Stimulated activated effector memory CD8-positive, alpha-beta T cell treated with anti-CD3 and anti-CD28 coated beads, Interleukin-12 subunit alpha, Interleukin-12 subunit beta, amount 100 ng/mL, for 72 hours (primary cell): ENCODE measurements at regions not wholly inside any gene's neighbourhood (a gene's known extent, or its start where the extent isn't known, plus 50 kb on each side); places are given as distances from the start of the nearest gene placed in this dataset.
A peak's percentile ranks its signal among the peaks of the same experiment; 100 is the strongest.

Experiments used
- ATAC-seq: fragments of 150-1000 bp; cut with Tn5 transposase; 2 replicates; pipeline ENCODE4 v1.10.0; 2021
- DNase-seq, 2 donors: peaks; one replicate each; pipeline ENCODE4 v3.0.0; 2021 to 2022; ENCODE audit warnings: low spot score in 2 of 2
- H3K27ac Mint-ChIP-seq: one replicate; pipeline ENCODE4 v1.8.0; 2022; ENCODE audit warnings: mild to moderate bottlenecking, mixed read lengths
- H3K36me3 Mint-ChIP-seq: one replicate; pipeline ENCODE4 v1.8.0; 2022; ENCODE audit warnings: mild to moderate bottlenecking, mixed read lengths
- H3K4me1 Mint-ChIP-seq: one replicate; pipeline ENCODE4 v1.8.0; 2022; ENCODE audit warnings: mixed read lengths
- H3K4me3 Mint-ChIP-seq: one replicate; pipeline ENCODE4 v1.8.0; 2022; ENCODE audit warnings: mild to moderate bottlenecking, mixed read lengths
- H3K9me3 Mint-ChIP-seq: one replicate; pipeline ENCODE4 v1.8.0; 2022; ENCODE audit warnings: mixed read lengths

DNA sequence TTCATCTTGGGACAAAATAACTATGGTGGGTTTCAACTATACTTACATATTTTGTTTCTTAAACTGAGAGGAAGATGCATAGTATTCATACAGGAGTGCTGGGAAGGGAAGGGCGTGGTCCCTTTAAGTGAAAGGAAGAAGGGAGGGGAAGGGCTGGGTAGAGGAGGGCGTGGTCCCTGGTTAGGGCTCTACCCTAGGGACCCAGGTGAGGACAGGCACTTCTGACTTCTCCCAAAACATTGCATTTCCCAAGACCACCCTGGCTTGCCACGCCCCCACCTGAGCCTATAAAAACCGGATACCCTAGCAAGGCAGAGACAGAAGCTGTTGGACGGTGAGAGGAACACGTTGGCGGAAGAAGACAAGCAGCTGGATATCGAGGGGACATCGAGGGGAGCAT lies 157.6 kb upstream of the PLXNA4 start:
- H3K4me3 Mint-ChIP-seq = no peak overlapping the region
- no peaks in the 10 kb centered on the region for H3K36me3 Mint-ChIP-seq
- no peak overlapping the region for H3K27ac Mint-ChIP-seq

DNA sequence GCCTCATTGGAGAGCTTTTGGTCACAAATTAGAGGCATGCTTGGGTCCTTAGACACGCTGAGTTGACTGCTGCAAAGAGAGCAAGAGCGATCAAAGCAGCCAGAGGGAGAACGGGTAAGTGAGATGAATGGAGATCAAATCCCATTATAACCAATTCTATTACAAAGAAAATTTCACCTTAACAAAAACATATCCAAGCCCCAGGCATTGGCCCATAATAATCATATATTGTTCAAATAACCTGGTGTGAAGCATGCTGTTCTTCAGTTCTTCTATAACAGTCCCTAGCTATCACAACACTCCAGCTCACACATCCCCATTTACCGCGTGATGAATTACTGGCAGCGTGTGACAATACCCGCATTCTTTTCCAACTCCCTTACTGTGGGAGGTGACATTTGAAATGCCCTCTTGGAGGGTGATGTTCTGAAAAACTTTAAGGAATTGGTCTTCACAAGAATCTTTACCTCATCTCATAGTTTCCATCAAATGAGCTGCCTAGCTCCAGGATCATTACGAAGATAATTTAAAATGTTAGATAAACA lies 156.1 kb upstream of the PLXNA4 start:
- no peak overlapping the region for H3K27ac Mint-ChIP-seq
- no peak for ATAC-seq
- H3K4me3 Mint-ChIP-seq = no peak overlapping the region
- H3K4me1 Mint-ChIP-seq = no peaks in the 10 kb centered on the region
- no peak for DNase-seq
- no peaks in the 10 kb centered on the region for H3K9me3 Mint-ChIP-seq
- H3K36me3 Mint-ChIP-seq = no peaks in the 10 kb centered on the region

More for the DNA sequence above, 157.6 kb upstream of the PLXNA4 start:
- DNase-seq = no peak
- Mint-ChIP-seq H3K9me3 (no peaks in the 10 kb centered on the region), H3K4me1 (no peaks in the 10 kb centered on the region)
- ATAC-seq = no peak

DNA sequence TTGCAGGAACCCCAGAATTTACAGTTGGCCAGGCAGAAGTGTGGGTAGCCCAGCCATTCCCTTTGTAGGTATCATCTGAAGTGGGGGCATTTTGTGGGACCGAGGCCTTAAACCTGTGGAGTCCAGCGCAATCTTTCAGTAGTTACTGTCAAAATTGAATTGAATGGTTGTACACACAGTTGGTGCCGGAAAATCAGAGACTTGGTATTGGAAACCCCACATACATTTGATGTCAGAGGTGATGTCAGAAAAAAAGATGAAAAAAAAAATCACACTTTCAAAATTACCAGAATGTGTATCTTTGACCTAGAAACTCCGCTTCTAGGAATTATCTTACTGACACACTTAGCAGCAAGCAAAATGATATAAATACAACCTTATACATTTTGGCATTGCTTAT lies 153.8 kb upstream of the PLXNA4 start:
- Mint-ChIP-seq H3K27ac (no peak overlapping the region), H3K36me3 (no peaks in the 10 kb centered on the region), H3K4me1 (no peaks in the 10 kb centered on the region), H3K9me3 (no peaks in the 10 kb centered on the region), H3K4me3 (no peak overlapping the region)
- peak; percentile 73 for ATAC-seq
- DNase-seq = no peak

DNA sequence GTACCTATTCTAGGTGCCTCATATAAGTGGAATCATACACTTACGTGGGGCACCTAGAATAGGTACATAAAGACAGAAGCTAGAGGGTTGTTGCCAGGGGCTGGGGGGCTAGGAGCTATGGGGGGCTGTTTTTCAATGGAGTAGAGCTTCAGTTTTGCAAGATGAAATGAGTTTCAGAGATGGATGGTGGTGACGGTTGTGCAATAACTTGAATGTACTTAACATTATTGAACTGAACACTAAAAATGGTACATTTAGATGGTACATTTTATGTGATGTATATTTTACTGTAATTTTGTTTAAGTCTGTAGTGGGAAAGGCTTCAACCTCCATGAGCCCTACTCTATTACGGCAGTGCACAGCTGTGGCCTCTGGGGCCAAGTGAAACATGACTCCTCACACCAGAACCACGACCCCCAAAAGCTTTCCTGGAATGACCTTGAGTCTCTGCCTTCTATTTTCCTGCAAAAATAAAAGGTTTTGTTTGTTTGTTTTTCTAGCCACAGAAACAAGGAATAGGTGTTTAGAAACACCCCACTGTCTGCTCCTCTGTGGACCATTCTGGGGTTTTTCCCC lies 147.3 kb upstream of the PLXNA4 start:
- Mint-ChIP-seq H3K4me1 (peaks cover 8% of the 10 kb centered on the region), H3K4me3 (no peak overlapping the region), H3K9me3 (peaks cover 10% of the 10 kb centered on the region), H3K36me3 (no peaks in the 10 kb centered on the region), H3K27ac (no peak overlapping the region)
- DNase-seq (no peak), ATAC-seq (peak; percentile 42)

DNA sequence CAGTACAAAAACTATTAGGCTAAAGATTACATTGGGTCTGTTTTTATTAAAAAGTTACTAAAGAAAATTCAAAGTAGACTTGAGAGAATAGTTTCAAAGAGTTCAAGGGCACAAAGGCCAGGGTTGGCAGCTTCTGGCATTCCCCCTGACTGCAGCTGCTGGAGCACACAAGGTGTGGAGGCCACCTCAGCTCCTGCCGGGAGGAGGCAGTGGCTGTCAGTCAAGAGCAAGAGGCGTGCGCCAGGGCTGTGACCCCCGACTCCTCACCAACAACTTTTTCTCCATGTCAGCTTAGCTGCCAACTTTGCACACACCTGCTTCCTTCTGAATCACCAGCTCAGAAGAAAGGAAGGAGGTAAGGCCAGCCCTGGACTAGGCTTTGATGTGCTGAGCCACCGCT lies 144.6 kb upstream of the PLXNA4 start:
- no peaks in the 10 kb centered on the region for H3K36me3 Mint-ChIP-seq
- H3K9me3 Mint-ChIP-seq = peaks cover 10% of the 10 kb centered on the region
- peaks cover 8% of the 10 kb centered on the region for H3K4me1 Mint-ChIP-seq
- DNase-seq (no peak), ATAC-seq (no peak)
- no peak overlapping the region for H3K27ac Mint-ChIP-seq
- no peak overlapping the region for H3K4me3 Mint-ChIP-seq

DNA sequence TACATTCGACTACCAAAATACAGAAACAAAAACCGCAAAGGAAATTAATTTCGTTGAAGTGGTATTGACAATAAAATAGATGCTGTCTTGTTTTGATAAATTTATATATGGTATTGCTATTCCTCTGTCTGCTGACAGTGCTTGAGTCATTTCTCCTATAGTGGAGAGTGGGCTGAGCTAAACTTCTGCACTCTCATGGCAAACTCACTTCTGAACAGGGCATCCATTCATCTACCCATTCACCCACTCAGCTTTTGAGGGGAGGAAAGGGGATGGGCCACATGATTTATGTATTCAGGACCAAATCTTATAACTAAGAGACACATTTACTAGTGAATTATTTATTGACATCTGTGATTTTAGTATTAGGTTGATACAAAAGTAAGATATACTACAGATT lies 137.6 kb upstream of the PLXNA4 start:
- Mint-ChIP-seq H3K36me3 (no peaks in the 10 kb centered on the region), H3K4me1 (no peaks in the 10 kb centered on the region), H3K27ac (no peak overlapping the region), H3K9me3 (peaks cover 1% of the 10 kb centered on the region), H3K4me3 (no peak overlapping the region)
- ATAC-seq = peak; percentile 62
- no peak for DNase-seq

DNA sequence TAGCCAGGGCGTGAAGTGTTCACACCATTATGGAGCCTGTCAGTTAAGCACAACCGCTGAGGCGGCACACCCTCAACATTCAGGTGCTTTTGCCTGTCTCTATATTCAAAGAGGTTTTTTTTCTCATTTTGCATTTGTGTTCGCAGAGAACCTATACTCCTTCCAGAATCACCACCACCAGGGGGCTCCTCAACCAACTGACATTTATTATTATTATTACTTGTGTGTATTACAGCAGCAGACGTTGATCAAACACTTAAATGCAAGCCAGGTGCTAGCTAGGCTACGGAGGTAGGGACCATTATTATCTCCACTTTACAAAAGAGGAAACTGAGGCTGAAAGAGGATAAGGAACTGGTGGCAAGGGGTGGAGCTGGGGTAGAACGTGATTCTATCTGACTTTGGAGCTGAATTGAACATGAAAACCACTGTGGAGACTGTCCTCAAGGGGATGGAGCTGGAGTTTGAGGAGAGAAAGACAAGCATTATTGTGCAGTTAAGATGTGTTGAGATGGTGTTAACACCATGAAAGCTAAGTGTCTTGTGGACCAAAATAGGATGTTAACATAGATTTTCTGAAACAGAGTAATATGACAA lies 133.8 kb upstream of the PLXNA4 start:
- no peak overlapping the region for H3K27ac Mint-ChIP-seq
- no peak for ATAC-seq
- no peaks in the 10 kb centered on the region for H3K36me3 Mint-ChIP-seq

DNA sequence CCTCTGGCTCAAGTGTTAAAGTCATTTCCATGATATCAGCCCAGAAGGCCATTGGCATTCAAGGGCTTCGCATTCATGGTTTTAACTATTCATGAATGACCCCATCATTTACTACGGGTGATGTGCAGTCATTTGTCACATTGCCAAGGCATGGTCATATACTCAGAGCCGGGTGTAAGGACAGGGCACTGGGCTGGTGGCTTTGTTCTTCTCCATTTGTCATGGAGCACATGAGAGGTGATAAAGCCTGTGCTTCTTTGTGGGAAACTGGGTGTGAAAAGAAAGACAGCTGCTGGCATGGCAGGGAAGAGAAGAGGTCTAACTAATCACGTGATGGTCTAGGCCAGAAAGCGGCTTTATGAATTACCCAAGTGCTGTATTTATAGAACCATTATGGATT lies 132.2 kb upstream of the PLXNA4 start:
- Mint-ChIP-seq H3K4me3 (no peak overlapping the region), H3K27ac (no peak overlapping the region), H3K4me1 (no peaks in the 10 kb centered on the region), H3K9me3 (no peaks in the 10 kb centered on the region), H3K36me3 (no peaks in the 10 kb centered on the region)
- ATAC-seq (no peak), DNase-seq (no peak)

More for the DNA sequence above, 133.8 kb upstream of the PLXNA4 start:
- DNase-seq = peak in 1 of 2 donors; percentile 55
- Mint-ChIP-seq H3K9me3 (no peaks in the 10 kb centered on the region), H3K4me3 (no peak overlapping the region), H3K4me1 (no peaks in the 10 kb centered on the region)

DNA sequence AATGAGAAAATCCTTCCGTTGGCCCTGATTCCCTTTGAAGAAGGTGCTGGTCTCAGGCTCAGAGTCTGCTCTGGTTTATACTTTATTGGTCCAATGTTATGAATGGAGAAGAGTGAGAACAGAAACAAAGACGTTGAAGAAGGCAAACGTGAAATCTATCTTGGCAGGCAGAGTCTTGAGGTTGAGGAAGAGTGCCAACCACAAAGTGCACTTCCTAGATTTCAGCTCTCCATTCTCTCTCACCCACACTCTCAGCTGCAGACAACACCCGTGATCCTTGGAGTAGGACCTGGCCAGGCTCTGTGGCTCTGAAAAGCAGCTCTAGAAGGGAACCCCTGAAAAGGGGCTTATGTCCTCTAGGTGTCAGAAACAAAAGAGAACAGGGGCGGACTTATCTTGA lies 128.9 kb upstream of the PLXNA4 start:
- H3K4me1 Mint-ChIP-seq = no peaks in the 10 kb centered on the region
- DNase-seq (no peak), ATAC-seq (no peak)
- no peak overlapping the region for H3K4me3 Mint-ChIP-seq
- H3K36me3 Mint-ChIP-seq = no peaks in the 10 kb centered on the region
- H3K27ac Mint-ChIP-seq = no peak overlapping the region
- H3K9me3 Mint-ChIP-seq = peaks cover 4% of the 10 kb centered on the region

DNA sequence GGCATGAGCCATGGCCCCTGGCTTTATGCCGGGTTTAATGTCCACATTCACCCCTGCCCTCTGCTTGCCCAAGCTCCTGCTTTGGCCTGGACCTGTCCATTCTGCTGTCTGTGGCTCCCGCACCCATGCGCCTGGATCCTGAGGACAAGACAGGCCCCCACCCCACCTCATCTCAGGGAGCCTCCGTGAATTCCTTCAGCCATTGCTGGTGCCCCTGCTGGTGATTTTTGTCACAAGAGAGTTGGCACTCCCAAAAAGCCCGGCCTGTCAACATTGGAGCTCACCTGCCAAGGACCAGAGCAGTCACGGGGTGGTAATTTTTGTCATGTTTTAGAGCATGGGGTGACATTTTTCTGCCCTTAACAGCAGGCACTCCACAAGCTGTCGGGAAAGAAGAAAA lies 127.5 kb upstream of the PLXNA4 start:
- DNase-seq (no peak), ATAC-seq (no peak)
- no peaks in the 10 kb centered on the region for H3K4me1 Mint-ChIP-seq
- peaks cover 4% of the 10 kb centered on the region for H3K9me3 Mint-ChIP-seq
- H3K4me3 Mint-ChIP-seq = no peak overlapping the region
- H3K27ac Mint-ChIP-seq = no peak overlapping the region
- no peaks in the 10 kb centered on the region for H3K36me3 Mint-ChIP-seq

DNA sequence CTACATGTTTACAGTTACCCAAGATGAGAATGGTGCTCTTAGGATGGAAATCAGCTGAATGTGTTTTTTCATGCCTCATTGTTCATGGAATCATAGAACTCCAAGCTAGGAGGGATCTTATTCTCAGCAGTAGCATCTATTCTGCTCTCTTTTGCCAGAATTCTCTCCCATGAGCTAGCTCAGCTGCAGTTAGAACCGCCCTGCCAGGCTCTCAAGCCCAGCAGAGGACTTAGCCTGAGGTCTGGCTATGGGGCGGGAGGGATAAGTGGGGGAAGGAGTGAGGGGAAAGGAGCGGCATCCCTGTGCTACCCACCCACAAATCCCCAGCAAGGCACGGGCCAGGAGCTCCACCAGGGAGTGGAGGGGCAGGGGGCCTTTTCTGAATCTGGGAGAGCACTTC lies 120.7 kb upstream of the PLXNA4 start:
- Mint-ChIP-seq H3K36me3 (no peaks in the 10 kb centered on the region), H3K4me3 (no peak overlapping the region), H3K4me1 (peaks cover 10% of the 10 kb centered on the region), H3K9me3 (peaks cover 4% of the 10 kb centered on the region), H3K27ac (no peak overlapping the region)
- DNase-seq = no peak
- ATAC-seq = no peak

DNA sequence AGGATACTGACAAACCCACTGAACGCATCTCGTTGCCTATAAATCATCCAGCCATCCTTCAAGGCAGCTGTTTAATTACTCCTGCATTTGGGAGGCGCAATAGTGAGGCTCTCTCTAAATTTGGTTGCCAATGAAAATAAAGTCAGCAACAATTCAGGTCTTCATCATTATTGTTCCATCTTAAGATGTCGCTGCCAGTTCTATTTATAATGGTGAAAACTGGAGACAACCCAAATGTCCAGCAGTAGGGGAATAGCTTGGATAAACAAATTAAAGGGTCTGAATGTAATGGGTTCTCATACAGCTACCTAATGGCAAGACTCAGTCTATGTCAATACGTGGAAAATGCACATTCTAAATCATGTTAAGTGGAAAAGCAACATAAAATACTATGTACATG lies 120.1 kb upstream of the PLXNA4 start:
- DNase-seq = no peak

DNA sequence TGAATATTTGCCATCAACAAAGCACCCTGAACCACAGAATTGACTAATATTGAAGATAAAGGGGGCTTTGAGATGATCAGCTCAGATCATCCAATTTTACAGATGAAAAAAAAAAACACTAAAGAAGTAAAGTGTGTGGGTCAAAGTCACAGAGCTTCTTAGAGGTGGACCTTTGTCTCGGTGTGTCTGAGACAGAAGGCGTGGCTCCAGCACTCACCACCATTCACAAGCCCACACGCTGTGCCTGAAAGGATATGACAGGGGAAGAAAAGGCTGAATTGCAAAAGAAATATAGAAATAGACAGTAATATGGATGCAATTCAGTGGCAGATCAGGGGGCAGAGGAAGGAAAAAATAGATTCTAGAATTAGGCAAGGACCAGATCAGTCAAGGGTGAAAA lies 114.9 kb upstream of the PLXNA4 start:
- Mint-ChIP-seq H3K27ac (no peak overlapping the region), H3K9me3 (no peaks in the 10 kb centered on the region), H3K4me1 (no peaks in the 10 kb centered on the region), H3K4me3 (no peak overlapping the region), H3K36me3 (no peaks in the 10 kb centered on the region)
- DNase-seq (no peak), ATAC-seq (no peak)

More for the DNA sequence above, 120.1 kb upstream of the PLXNA4 start:
- no peaks in the 10 kb centered on the region for H3K36me3 Mint-ChIP-seq
- no peak overlapping the region for H3K4me3 Mint-ChIP-seq
- H3K9me3 Mint-ChIP-seq = no peaks in the 10 kb centered on the region
- no peak for ATAC-seq
- H3K4me1 Mint-ChIP-seq = peaks cover 10% of the 10 kb centered on the region
- no peak overlapping the region for H3K27ac Mint-ChIP-seq

DNA sequence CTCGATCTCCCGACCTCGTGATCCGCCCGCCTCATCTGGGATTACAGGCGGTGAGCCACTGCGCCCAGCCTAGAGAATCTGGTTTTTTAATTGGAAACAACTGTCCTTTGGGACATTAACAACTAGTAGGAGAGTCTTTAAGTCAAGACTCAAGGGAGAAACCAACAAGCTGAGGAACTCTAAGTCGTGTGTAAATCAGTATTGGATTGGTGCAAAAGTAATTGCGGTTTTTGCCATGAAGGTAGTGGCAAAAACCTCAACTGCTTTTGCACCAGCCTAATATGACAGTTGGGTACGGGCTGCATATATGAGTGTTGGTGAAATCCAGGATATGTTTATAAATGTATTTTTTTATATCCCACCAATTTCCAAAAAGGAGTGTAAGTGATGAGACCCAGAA lies 113.9 kb upstream of the PLXNA4 start:
- DNase-seq (no peak), ATAC-seq (no peak)
- no peaks in the 10 kb centered on the region for H3K36me3 Mint-ChIP-seq
- no peaks in the 10 kb centered on the region for H3K9me3 Mint-ChIP-seq
- no peaks in the 10 kb centered on the region for H3K4me1 Mint-ChIP-seq
- H3K27ac Mint-ChIP-seq = no peak overlapping the region
- no peak overlapping the region for H3K4me3 Mint-ChIP-seq

DNA sequence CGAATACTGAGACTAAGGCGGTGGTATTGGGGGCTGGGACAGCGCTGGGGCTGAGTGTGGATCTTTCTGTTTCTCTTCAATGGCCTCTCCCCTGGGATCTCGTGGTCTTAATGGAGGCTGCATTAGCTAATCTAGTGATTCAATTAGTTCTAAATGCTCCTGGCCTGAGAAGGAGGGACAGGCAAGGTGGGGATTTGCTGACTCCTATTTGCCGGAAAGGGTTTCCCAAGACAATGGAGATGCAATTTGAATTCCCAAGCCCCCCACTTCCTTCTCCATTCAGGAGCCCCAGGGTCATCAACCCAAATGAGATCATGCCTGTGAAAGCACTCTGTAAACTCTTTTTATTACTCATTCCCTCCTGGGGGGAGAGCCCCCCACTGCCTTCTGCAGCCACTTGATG lies 111.7 kb upstream of the PLXNA4 start:
- Mint-ChIP-seq H3K27ac (no peak overlapping the region), H3K4me3 (no peak overlapping the region), H3K36me3 (no peaks in the 10 kb centered on the region), H3K9me3 (no peaks in the 10 kb centered on the region), H3K4me1 (no peaks in the 10 kb centered on the region)
- ATAC-seq (no peak), DNase-seq (no peak)

DNA sequence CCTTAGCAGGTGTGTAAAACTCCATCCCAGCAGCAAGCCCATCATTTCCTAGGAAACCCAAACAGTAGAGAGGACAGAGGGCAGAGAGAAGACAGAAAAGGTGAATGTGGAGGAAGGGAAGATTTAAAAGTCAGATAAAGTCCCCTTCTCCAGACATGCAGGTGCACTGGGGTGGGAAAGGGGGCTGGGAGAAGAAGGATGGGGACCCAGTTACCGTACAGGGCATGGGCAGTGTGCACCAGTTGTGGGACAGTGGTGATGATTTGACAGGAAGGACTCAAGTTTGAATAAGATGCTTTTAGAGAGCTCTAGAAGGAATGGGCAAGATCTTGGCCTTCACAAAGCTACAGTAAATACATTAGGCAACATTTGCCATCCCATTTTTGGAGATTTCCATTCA lies 110.7 kb upstream of the PLXNA4 start:
- Mint-ChIP-seq H3K9me3 (no peaks in the 10 kb centered on the region), H3K4me3 (no peak overlapping the region), H3K4me1 (no peaks in the 10 kb centered on the region), H3K27ac (no peak overlapping the region), H3K36me3 (no peaks in the 10 kb centered on the region)
- no peak for DNase-seq
- ATAC-seq = no peak
